DMS 273 (cell line): ENCODE measurements at regions not wholly inside any gene's neighbourhood (a gene's known extent, or its start where the extent isn't known, plus 50 kb on each side); places are given as distances from the start of the nearest gene placed in this dataset.
A peak's percentile ranks its signal among the peaks of the same experiment; 100 is the strongest.
"Not testable (repeated sequence)": the region's sequence is repeated elsewhere in the genome, so short reads cannot be mapped to it uniquely, and the experiment has no call there.

Experiments
- DNase-seq: peaks from one replicate; lab custom pipeline; 2025; ENCODE audit not compliant: unreplicated experiment; lab: John Stamatoyannopoulos, UW

DNA sequence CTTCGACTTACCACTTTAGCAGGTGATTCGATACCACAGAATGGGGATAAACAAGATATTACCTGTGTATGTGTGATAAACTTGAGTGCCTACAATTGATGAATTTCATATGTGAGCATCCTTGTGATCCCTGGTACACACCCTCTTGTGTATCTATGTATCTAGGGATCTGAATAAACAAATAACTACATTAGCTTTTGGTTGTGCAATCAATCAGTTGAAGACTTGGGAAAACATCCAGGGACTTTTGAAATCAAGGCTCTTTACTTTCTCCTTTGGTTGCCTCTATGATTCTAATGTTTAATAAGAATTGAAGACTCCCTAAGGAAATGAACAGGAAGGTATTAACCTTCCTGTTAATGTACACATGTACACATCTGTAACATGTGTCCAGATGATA is 97.3 kb upstream of the DCC start:
- no peak for DNase-seq

DNA sequence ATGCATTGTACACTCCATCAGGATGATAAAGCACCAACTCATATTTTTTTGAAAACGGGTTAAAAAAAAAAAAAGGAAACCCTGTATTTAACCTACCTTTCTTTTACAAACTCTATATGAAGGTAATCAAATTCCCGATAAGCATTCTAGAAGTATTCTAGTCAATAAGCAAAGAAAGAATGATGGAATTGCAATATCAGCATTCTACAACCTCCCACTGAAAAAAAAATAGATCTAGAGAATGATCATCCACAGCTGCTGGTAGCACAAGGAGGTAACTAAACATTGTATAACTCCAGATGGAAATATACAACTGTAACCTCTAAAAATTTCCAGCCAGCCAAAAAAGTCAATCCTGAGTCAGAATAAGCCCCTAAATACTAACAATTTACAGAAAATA is 95.3 kb upstream of the DCC start:
- DNase-seq = no peak

DNA sequence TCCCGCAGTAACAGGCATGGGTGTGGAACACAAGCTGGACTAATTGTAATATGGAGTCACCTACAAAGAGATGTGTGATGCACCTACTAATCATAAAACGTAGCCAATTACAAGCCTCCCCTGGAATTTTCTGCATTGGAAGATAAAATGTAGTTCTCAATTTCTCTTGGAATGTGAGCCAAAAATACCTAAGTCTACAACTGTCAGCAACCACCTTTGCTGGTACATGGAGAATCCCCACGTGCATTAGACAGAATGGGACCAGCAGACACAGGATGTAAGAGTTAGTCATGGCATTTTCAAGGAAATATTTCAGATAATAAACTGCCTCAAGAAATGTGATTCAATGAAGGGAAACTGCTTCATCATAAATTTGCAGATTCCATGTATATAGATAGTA is 85.6 kb upstream of the DCC start:
- no peak for DNase-seq

DNA sequence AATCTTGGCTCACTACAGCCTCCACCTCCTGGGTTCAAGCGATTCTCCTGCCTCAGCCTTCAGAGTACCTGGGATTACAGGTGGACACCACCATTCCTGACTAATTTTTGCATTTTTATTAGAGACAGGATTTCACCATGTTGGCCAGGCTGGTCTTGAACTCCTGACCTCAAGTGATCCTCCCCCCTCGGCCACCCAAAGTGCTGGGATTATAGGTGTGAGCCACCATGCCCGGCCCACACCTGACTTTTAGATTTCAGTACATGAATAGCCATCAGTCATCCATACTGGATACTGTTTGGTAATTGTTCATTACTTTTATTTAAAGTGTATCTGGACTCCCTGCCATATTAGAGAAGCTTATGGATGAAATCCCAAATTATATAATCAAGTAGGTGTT is 82.6 kb upstream of the DCC start:
- DNase-seq = not testable (repeated sequence)

DNA sequence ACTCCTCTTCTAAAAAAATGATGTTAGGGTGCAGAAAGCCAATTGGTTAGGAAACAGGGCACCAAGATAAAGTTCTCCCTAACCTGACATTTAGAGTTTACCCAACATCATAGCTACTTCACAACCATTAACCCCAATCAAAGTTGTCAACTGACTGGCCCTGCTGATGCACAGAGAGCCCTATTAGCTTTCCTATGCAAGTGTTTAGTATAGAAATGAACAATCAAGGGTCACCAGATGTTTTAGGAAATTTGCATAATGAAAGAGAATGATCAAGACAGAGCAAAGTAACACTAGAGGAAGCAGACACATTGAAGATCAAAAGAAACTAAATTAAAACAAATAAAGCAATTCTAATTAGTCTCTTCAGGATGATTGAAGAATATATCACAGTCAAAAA is 64.2 kb upstream of the DCC start:
- no peak for DNase-seq

DNA sequence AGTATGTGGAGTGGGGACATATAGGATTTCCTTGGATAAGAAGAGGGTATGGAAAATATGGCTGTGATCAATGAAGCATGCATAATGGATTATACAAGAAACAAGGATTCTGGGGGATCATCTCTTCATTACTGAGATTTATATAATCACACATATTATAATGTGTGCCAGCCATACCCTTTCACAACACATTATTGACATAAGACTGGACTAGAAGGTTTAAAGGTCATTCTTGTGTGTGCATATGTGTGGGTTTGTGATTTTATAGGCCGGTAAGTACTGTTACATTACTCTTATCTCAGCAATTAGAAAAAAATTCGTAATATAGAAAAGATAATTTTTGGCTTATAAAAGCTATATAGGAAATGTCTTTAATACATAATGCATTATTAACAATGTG is 62.2 kb upstream of the DCC start:
- no peak for DNase-seq

DNA sequence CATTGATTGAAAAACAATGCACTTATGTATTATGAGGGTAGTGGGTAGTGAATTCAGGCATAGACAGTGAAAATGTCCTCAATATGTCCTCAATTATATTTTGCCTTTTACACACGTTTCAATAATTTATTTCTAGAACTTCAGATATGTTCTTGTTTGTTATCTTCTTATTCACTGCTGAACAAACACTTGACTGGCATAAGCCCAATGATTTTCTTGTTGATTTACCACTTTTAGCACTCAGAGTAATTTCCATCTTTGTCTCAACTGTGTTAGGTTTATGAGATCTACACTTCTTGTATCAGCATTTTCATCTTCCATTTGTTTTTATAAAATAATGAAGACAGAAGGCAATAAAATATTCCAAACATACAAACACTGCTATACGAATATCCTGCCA is 61.8 kb upstream of the DCC start:
- DNase-seq = no peak

DNA sequence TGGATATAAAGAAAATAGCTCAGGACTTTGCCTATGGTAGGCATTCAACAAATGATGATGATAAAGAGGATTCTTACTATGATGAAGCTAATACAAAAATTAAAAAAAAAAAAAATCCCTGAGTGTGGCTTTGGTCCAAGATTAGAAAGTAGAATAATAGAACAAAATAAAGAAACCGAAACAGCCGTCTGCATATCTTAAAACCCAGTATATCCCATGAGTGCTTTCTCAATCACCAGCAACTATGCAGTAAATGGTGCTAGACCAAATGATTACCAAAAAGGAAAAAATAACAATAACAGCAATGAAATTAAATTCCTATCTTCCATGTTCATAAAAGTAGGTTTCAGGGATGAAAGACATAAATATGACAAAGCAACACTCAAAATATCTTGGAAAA is 59.3 kb upstream of the DCC start:
- no peak for DNase-seq

DNA sequence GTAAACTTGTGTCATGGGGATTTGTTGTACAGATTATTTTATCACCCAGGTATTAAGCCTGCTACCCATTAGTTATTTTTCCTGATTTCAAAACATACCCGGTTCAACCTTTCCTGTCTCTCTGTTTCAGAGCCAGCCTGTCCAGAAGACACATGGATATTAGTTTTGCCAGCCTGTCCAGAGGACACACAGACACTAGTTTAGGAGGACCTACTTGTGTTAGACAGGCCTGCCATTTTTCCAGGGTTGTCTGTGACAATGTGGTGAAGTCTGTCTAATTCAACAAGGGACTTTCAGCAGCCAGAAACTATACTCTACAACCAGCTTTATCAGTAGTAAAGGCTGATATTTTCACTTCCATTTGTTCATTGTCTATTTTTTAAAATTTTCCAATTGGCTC is 56.1 kb upstream of the DCC start:
- DNase-seq = no peak

DNA sequence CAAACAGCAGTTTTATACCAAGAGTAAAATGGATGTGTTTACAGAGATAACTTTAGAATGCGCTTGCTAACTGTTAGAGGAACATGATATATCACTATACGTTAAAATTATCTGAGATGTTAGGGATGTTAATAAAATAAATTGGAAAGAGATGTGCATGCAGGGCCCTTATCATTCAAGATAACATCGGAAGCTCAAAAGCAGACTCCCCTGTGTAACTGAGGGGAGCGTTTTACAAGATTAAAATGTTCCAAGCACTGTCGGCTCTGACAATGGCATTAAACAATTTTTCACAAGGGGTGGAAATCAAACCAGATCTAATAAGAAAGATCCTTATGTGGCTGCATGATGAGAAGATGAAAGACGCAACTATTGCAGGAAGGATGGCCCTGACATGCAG is 53.3 kb upstream of the DCC start:
- DNase-seq = no peak

DNA sequence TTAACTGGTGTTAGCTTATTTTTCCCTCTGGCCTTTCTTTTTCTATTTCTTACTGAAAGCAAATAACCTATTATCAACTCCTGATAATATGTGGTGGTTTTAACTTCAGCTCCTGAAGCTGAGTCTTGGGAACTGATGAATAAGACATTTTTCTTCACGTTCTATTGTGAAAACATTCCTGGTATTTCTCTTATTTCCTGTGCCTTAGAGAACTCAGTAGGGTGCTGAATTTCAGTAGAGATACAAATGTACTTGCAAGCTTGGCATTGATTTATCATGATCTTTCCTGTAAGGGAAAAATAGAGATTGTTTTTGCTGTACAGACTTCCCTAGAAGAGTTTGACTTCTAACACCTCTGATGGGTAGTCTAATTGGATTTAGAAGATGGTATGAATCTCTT is 52.8 kb upstream of the DCC start:
- no peak for DNase-seq

DNA sequence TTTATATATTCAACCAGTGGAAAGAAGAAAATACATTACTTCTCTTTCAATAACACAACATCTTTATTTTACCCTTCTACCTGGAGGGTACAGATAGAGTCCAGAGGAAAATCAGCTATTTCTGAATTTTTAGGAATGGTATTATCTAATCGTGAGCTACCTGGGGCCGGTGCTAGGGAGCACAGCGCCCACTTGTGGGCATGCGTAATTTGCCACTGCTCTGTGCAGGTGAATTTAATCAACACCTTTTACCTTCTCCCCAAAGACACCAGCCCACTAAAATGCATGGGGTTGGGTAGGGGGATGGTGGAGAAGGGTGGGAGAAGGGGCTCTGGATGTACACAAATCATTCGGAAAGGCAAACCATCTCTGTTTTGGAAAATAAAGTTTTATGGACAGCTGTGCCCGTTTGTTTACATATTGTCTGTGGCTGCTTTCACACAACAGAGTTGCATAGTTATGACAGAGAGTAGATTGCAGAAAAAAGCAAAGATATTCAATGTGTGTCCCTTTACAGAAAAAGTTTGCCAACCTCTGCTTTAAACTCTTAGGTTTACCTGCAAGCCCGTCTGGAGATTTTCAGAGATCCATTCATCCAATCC is 51.5 kb upstream of the DCC start:
- DNase-seq = peak; percentile 57

DNA sequence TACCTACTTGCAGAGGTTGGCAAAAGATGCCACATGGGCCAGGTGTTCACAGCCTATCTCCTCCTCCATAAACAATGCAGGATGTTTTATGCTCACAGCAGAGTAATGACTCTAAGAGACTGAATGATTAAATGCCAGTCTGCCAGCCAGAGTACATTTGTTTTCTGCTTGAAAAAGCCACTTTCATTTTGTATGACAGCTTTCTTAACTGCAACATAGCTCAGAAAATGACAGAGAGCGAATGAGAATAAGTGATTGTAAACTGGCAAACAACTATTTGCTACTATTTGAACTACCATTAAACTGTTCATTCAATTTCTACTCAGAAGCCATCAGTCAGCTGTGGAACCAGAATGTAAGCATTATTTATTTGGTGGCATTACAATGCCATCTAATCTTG is 50.6 kb upstream of the DCC start:
- no peak for DNase-seq
